ENCODE measurements at regions not wholly inside any gene's neighbourhood (a gene's known extent, or its start where the extent isn't known, plus 50 kb on each side); places are given as distances from the start of the nearest gene placed in this dataset.

GRCh38 chr10:3425261-3425660, 252.7 kb upstream of the PITRM1 start:
- ATAC-seq = no peak

GRCh38 chr10:3424111-3424851, 251.7 kb upstream of the PITRM1 start:
- peak; percentile 84 for ATAC-seq

More at GRCh38 chr10:3425261-3425660, 252.7 kb upstream of the PITRM1 start:
- TF ChIP-seq RARB (CRISPR knock-in tag; IDR thresholded peaks at IDR 0.05) = no peak

GRCh38 chr10:3423384-3423783, 250.8 kb upstream of the PITRM1 start:
- ATAC-seq = no peak

More at GRCh38 chr10:3424111-3424851, 251.7 kb upstream of the PITRM1 start:
- 0 out of 2 replicates have a peak, but pooled peaks have one; percentile 73 for TF ChIP-seq CSDC2 (CRISPR knock-in tag; IDR thresholded peaks at IDR 0.05)
- TF ChIP-seq ZFP3 (CRISPR knock-in tag; IDR thresholded peaks at IDR 0.05) = 0 out of 2 replicates have a peak, but pooled peaks have one; percentile 50
- peak; percentile 80 for TF ChIP-seq ISL1 (CRISPR knock-in tag; IDR thresholded peaks at IDR 0.05)
- no peak for TF ChIP-seq ZFP30 (CRISPR knock-in tag; IDR thresholded peaks at IDR 0.05)

GRCh38 chr10:3422282-3422681, 249.7 kb upstream of the PITRM1 start:
- ATAC-seq = no peak

More at GRCh38 chr10:3423384-3423783, 250.8 kb upstream of the PITRM1 start:
- TF ChIP-seq ARNTL (CRISPR knock-in tag; IDR thresholded peaks at IDR 0.05; ENCODE audit: borderline replicate concordance, low read depth) = no peak
- TF ChIP-seq ZNF565 (CRISPR knock-in tag; conservative IDR thresholded peaks at IDR 0.05; ENCODE audit: low read depth) = no peak
- no peak for TF ChIP-seq PPARA (CRISPR knock-in tag; IDR thresholded peaks at IDR 0.05; ENCODE audit: borderline replicate concordance)
- TF ChIP-seq POU6F1 (CRISPR knock-in tag; IDR thresholded peaks at IDR 0.05; ENCODE audit: borderline replicate concordance, low read depth) = no peak

GRCh38 chr10:3421537-3422257, 249.1 kb upstream of the PITRM1 start:
- no peak for TF ChIP-seq CSRNP3 (CRISPR knock-in tag; IDR thresholded peaks at IDR 0.05)
- TF ChIP-seq TOX (CRISPR knock-in tag; IDR thresholded peaks at IDR 0.05; ENCODE audit: borderline replicate concordance) = no peak
- TF ChIP-seq OSR1 (CRISPR knock-in tag; IDR thresholded peaks at IDR 0.05) = no peak
- ATAC-seq = no peak

More at GRCh38 chr10:3422282-3422681, 249.7 kb upstream of the PITRM1 start:
- TF ChIP-seq TSHZ2 (CRISPR knock-in tag; IDR thresholded peaks at IDR 0.05) = no peak
- no peak for TF ChIP-seq ZNF565 (CRISPR knock-in tag; conservative IDR thresholded peaks at IDR 0.05; ENCODE audit: low read depth)
- TF ChIP-seq CSDC2 (CRISPR knock-in tag; IDR thresholded peaks at IDR 0.05) = no peak

GRCh38 chr10:3420527-3421469, 248.2 kb upstream of the PITRM1 start:
- ATAC-seq = no peak
- TF ChIP-seq ZNF8 (CRISPR knock-in tag; IDR thresholded peaks at IDR 0.05) (no peak), CSDC2 (CRISPR knock-in tag; IDR thresholded peaks at IDR 0.05) (no peak), CREB5 (CRISPR knock-in tag; IDR thresholded peaks at IDR 0.05; ENCODE audit: low read depth) (no peak), PATZ1 (CRISPR knock-in tag; IDR thresholded peaks at IDR 0.05; ENCODE audit: borderline replicate concordance) (no peak), BACH2 (CRISPR knock-in tag; IDR thresholded peaks at IDR 0.05; ENCODE audit: borderline replicate concordance) (no peak), ZNF565 (CRISPR knock-in tag; conservative IDR thresholded peaks at IDR 0.05; ENCODE audit: low read depth) (no peak), ARNTL (CRISPR knock-in tag; IDR thresholded peaks at IDR 0.05; ENCODE audit: borderline replicate concordance, low read depth) (no peak), CSRNP3 (CRISPR knock-in tag; IDR thresholded peaks at IDR 0.05) (no peak), ZC3H10 (CRISPR knock-in tag; IDR thresholded peaks at IDR 0.05) (no peak)
